ENCODE measurements at regions not wholly inside any gene's neighbourhood (a gene's known extent, or its start where the extent isn't known, plus 50 kb on each side); places are given as distances from the start of the nearest gene placed in this dataset.
"Not testable (repeated sequence)": the region's sequence is repeated elsewhere in the genome, so short reads cannot be mapped to it uniquely, and the experiment has no call there.

DNA sequence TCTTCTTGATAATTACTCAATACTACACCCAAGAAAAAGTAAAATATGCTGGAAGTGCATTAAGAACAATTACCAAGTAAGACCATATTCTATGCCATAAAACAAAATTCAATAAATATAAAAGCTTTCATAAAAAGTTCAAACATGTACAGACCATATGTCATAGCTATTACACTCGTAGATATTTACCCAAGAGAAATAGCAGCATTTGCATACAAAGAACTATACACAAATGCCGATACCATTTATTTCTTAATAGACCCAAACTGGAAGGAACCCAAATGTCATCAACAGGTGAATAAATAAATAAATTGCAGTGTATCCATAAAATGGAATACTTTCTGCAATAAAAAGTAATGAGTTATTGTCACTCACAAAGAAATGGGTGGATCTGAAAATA lies 78.3 kb upstream of the SLC16A7 start:
- FAIRE-seq (no peak), DNase-seq (ENCODE audit: insufficient read length, low spot score) (no peak)

DNA sequence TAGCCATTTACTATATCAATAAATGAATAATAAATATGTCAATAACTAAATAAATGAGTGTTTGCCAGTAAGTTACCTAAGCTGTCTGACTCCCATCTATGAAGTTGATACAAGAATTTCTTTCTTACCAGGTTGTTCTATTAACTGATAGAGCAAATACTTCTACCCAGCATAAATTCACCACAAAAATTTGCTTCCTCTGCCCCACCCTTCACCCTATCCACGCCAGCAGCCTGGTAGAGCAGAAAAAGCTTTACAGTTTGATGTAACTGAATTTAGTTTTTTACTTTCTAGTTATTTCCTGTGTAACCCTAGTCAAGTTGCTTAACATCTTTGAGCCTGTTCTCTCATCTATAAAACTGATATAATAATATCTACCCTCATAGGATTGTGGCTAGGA lies 94.9 kb upstream of the SLC16A7 start:
- DNase-seq (ENCODE audit: insufficient read length, low spot score): no peak
- no peak for FAIRE-seq

DNA sequence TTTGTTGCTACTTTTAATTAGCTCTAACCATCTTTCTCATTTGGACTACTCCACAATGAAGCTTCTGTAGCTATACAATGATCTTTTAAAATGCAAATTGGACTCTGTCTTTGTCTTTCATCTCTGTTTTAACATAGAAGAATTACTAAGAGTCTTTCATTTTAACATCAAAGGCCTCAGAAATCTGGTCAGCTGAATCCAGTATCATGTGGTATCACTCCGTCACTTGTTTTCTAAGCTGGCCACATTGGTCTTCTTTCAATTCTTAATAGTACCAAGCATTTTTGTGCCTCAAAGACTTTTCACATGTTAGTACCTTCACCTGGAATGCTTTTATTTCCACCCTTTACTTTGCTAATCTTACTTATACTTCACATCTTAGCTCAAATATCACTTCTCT lies 95.5 kb upstream of the SLC16A7 start:
- DNase-seq (ENCODE audit: insufficient read length, low spot score): no peak
- FAIRE-seq: no peak

DNA sequence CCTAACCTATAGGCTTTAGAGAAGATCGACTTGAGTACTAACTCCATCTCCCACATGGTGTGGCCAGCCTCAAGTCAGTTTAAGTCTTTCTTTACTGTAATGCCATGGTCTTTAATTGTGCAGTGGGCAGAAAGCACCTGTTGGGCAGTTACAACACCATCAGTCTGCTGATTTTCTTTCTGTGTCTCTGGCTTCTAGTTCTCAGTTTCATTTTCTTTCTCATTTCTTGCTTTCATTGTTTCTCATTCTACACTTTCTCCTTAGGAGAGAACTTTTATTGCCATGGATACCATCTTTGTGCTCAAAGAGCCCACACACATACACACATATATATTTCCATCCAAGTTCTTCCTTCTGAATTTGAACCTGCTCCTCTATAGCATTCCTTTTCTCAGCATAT lies 96.1 kb upstream of the SLC16A7 start:
- DNase-seq (ENCODE audit: insufficient read length, low spot score): no peak
- no peak for FAIRE-seq

DNA sequence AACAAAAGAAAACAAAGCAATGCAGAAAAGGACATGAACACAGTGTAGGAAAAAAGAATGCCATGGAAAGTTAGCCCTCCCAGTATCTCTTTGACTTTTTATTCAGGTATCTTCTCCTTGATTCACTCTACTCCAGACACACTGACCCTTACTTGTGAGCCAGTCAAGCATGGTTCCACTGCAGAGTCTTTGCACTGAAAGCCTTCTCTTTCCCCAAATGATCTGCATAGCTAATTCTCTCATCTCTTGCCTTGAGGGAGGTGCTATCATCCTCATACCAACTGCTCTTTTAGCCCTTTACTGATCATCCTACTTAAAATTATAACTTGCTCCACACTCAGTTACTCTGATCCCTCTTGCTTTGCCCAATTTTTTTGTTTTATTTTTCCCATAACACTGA lies 101.2 kb upstream of the SLC16A7 start:
- DNase-seq (ENCODE audit: insufficient read length, low spot score) (no peak), FAIRE-seq (no peak)

DNA sequence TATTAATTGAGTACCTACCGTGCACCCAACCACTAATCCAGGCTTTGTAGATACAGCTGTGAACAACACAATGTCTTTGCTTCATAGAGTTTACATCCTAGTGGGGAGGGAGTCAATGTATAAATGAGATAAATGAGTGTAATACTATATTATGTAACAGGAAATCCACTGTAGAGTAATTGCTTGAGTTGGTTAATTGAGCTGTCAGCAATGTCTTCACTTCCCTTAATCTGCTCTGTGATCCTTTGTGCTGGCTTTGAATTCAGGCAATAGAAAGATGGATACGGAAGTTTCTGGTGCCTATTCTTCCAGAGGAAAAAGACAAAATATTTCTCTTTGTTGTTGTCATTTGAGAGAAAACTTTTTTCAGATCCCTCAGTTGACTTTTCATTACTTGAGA lies 104.0 kb upstream of the SLC16A7 start:
- no peak for FAIRE-seq

DNA sequence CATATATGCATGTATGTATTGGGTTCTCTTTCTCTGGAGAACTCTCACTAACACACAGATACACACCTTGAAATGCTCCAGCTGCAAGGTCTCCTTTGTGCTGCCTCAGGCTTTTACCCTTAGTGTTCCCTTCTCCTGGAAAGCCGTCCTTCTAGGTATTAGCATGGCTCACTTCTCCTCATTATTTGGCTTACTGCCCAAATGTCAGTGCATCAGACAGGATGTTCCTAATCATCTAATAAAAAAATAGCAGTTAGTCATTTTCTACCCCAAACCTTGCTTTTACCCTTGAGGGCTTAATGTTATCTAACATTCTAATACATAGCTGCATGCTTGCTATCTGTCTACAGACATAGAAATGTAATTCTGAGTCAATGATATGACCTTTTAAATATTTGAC lies 109.0 kb upstream of the SLC16A7 start:
- DNase-seq (ENCODE audit: insufficient read length, low spot score) (no peak), FAIRE-seq (no peak)

More for the DNA sequence above, 104.0 kb upstream of the SLC16A7 start:
- DNase-seq (ENCODE audit: insufficient read length, low spot score): no peak

DNA sequence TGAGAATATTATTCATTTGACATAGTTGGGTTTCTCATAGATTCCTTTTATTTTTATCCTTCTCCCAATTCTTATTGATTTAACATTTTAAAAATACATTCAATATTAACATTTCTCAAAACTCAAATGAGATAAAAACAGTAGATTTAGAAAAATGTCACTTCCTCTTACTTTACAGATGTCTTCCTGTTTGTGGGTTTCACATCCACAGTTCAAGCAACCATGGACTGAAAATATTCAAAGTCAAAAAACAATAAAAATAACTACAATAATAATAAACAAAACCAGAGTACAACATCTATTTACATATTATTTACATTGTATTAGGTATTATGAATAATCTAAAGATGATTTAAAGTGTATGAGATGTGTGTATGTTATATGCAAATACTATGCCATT lies 111.3 kb upstream of the SLC16A7 start:
- DNase-seq (ENCODE audit: insufficient read length, low spot score): no peak
- no peak for FAIRE-seq

DNA sequence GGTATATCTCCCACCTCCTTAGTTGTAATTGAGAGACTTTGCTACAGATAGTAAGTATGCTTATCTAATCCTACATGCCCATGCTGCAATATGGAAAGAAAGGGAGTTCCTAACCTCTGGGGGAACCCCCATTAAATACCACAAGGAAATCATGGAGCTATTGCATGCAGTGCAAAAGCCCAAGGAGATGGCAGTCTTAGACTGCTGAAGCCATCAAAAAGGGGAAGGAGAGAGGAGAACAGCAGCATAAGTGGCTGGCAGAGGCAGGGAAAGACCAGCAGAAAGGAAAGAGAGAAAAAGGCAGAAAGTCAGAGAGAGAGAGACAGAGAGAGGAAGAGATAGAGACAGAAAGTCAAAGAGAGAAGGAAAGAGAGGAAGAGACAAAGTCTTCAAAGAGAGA lies 121.6 kb upstream of the SLC16A7 start:
- FAIRE-seq; DNase-seq (ENCODE audit: insufficient read length, low spot score): not testable (repeated sequence)

DNA sequence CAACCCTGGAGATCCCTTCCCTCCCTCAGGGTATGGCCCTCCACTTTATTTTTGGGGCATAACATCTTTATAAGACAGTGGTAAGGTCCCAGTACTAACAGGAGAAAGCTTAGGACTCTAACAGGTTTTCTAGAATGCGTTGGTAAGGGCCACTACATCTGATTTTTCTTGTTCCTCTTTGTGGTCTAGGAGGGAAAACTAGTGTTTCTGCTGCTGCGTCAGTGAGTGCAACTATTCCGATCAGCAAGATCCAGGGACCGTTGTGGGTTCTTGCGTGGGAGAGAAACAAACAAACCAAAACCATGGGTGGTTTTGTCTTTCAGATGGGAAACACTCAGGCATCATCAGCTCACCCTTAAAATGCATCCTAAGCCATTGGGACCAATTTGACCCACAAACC lies 123.6 kb upstream of the SLC16A7 start:
- no peak for FAIRE-seq
- no peak for DNase-seq (ENCODE audit: insufficient read length, low spot score)

DNA sequence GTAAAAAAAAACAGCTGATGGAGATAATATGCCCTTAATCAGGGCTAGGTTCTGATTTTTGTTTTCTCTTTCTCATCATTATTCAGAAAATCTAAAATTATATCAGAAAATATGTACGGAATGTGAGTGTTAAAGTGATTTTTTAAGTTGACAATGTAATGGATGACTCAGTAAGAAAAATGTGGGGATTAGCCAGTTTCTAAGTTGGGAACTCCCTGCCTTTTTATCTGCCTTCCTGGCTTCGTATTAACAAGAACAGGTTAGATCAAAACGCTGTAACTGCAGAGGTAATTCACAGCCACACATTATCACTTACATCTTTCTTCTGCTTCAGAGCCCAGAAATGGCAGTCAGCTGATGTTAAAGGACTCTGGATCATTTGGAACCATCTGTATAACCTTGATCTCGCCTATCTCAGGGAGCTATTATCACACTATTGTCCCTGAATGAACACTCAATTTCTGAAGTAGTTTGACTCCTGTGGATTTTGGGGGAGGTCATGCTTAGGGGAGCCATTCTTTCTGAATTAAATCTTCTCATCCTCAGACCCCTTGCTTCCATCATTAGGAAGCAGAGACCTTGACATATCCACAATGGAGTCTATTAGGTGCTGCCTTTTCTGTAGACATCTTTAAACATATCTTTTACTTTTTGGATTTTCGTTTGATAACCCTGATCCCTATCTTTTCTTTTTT lies 135.7 kb upstream of the SLC16A7 start:
- FAIRE-seq (no peak), DNase-seq (ENCODE audit: insufficient read length, low spot score) (peak; percentile 5)

DNA sequence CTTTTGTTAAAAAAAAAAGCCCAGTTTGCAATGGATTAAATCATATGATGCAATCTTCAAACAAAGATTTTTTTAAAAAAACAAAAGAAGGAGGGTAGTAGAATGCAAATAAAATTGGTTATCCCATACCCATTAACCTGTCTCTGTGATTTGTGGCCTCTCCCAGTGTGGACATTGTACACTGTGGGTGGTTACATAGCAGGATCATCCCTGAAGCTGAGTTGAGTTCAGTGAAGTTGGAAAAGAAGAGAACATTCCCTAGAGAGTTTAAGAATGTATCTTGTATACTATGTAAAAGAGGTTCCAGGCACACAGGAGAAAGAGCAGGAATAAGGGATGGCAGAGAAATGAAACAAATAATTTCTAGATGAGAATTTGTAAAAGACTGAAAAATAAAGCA lies 142.4 kb upstream of the SLC16A7 start:
- no peak for FAIRE-seq

DNA sequence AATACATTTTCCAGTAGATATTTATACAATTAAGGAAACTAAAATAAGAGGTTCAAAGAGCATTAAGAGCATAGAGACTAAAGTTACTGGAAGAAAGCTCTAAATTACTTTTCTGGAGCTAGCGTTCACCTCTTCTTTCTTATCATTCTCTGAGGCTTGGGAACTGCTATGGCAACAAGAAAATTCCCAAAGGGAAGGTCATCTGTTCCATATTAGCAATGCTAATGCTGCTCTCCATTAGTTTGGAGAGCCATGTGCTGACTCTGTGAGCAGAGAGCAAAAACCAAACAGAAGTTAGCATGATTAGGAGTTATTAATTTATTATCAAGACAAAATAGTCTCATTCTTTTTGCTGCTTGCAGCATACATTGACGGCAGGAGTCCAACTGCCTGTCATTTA lies 143.1 kb upstream of the SLC16A7 start:
- DNase-seq (ENCODE audit: insufficient read length, low spot score) (no peak), FAIRE-seq (no peak)

More for the DNA sequence above, 142.4 kb upstream of the SLC16A7 start:
- DNase-seq (ENCODE audit: insufficient read length, low spot score): no peak

DNA sequence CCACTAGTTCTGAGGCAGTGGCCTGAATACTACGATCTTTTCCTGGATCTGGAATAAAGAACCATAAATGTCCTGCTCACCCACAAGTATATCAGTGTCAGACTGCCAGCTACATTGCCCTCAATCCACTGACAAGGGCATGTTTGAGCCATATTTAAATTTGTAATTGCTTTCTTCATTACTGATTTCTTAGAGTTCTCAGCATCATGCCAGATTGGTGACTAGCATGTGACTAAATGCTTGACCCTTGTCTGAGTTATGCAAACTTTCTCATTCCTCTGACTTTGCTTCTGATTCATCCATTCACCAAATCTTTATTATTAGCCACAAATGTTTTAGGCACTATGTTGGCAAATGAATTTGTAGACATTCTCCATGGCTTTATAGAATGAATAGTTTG lies 143.6 kb upstream of the SLC16A7 start:
- peak; percentile 31 for FAIRE-seq
- peak; percentile 7 for DNase-seq (ENCODE audit: insufficient read length, low spot score)

DNA sequence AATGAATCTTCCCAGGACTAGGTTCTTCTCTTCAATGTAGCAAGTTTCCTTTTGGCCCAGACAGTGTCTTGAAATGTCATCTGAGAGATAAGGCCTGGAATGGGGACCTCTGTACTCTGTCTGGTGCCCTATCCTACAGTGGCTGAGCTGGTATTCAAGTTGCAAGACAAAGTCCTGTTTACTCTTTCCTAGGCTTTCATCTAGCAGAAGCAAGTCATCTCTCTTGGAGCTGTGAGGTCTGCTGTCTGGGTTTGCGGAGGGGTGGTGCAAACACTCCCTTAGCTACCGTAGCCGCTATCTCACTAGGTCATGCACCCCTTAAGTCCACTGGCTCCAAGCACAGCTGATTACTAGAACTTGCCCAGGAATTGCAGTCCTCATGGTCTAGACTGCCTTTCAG lies 149.7 kb upstream of the SLC16A7 start:
- FAIRE-seq (no peak), DNase-seq (ENCODE audit: insufficient read length, low spot score) (no peak)

DNA sequence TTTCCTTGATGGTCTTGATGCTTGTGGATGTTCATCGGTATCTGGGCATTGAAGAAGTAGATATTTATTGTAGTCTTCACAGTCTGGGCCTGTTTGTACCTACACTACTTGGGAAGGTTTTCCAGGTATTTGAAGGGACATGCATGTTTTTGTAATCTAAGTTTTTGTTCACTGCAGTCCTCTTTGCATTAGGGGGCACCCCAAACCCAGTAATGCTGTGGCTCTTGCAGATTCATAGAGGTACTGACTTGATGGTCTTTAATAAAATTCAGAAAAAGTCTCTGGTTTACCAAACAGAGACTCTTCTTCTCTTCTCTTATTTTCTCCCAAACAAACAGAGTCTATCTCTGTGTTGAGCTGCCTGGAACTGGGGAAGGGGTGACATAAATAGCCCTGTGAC lies 150.9 kb upstream of the SLC16A7 start:
- DNase-seq (ENCODE audit: insufficient read length, low spot score) (no peak), FAIRE-seq (no peak)

DNA sequence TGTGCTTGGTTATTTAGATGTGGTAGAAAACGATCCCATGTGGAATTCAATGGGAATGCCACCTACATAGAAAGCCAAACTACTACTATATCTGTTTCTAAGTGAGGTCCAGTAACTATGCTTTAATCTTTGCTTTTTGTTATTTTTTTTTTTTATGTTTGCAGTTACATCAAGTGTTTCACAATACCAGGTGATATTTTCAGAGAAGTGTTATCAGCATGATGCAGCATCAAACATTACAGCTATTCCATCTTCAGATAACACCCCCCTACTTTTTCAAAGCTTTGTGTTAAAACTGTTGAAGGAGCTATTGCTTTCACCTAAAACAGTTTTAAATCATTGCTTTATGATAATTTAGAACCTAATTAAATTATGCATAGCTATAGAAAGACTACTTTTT lies 163.8 kb upstream of the SLC16A7 start:
- DNase-seq (ENCODE audit: insufficient read length, low spot score) (no peak), FAIRE-seq (no peak)

DNA sequence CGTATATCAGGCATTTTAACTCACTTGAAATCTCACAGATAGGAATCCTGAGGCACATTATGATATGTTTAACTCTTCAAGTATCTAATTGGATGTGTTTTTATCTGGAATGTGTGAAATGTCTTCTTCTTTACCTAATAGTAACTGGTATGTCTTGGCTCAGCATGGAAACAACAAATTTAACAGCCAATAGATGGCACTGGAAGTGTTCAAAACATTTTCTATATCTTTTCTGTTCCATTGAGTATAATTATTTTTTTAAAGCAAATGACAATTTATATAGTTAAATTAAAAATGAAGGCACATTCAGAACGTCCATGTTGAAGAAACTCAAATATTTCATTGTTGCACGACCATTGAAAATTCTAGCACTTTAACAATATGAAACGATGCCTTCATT lies 164.6 kb upstream of the SLC16A7 start:
- no peak for FAIRE-seq
- DNase-seq (ENCODE audit: insufficient read length, low spot score): no peak

DNA sequence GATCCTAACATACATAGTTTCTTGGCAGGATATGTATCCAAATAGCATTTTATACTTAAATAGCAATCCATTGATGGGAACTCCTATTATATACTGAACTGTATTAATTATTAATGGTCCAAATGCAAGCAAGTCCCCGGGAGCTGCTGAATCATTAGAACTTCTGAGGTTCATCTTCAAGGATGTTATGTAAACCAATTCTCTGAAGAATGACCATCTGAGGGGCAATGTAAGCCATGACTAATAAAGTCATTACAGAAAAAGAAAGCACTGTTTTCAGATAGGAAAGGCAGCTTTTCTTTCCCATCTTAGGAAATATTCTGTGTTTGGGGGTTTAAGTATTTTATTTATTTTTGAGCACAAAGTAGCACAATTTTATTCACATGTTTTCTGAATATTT lies 166.1 kb upstream of the SLC16A7 start:
- no peak for FAIRE-seq

DNA sequence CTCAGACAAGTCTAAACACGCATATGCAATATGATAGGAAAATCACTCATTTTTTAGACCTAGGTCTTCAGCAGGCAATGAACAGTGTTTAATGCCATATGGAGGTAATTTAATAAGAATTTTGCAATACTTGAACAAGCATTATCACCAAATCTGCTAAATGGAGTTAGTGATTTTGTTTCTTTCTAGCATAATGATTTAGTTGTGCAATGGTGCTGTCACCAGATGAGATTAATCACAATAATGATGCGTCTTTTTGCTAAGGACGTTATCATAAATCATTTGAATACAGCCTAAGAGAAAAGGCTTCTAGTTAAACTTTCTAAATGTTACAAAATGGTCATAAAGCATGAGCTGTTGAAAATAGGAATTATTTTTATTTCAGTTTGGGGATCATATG lies 170.0 kb upstream of the SLC16A7 start:
- FAIRE-seq: no peak
- no peak for DNase-seq (ENCODE audit: insufficient read length, low spot score)

More for the DNA sequence above, 166.1 kb upstream of the SLC16A7 start:
- DNase-seq (ENCODE audit: insufficient read length, low spot score): no peak

DNA sequence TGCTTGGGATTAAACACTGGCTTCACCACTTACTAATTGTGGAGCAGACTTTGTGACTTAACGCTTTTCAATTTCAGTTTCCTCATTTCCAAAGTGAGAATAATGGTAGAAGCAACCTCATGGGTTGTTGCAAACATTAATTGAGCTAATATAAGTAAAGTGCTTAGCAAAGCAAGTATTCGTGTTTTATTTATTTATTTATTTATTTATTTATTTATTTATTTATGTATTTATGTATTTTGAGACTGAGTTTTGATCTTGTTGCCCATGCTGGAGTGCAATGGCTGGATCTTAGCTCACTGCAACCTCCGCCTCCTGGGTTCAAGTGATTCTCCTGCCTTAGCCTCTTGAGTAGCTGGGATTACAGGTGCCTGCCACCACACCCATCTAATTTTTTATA lies 171.2 kb upstream of the SLC16A7 start:
- not testable (repeated sequence) for DNase-seq (ENCODE audit: insufficient read length, low spot score); FAIRE-seq

DNA sequence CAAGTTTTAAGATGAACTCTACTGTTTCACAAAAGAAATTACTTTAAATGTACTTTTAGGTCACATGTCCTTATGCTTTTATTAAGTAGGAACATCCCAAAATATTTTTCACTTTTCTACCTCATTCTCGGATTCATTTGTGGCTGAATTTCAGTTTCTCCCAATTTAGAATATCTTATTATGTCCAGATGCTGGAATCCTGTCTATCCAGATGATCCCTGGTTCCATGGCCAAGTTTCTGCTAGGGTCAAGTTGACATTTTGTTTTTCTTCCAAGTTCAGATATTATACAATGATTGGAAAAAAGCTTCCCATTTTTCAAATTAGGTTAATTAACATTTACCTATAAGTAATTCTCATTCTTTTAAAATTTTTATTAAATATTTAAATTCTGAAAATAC lies 181.8 kb upstream of the SLC16A7 start:
- DNase-seq (ENCODE audit: insufficient read length, low spot score): no peak
- FAIRE-seq: no peak

DNA sequence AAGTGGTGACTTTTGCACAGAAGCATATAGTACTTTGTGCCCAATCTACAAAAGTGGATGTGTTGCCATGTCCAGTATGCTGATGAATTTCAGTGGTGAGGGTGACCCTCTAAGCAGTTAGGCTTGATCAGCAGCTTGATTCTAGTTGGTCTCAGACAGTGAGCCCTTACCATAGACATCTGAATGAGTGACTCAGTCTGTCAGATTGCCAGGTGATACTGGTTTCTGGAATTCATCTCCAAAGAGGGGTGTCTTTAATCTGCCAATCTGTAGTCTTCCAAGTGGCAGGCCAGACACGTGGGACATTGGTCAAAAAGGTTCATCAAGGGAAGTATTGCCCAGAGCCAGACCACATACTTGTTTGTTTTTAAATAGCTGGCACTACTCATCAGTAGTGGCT lies 187.4 kb upstream of the SLC16A7 start:
- DNase-seq (ENCODE audit: insufficient read length, low spot score) (no peak), FAIRE-seq (no peak)
